Activated CD8-positive, alpha-beta memory T cell treated with anti-CD3 and anti-CD28 coated beads, Interleukin-2, amount 10 ng/mL, durations not matched to agents 7 days and 5 days (primary cell): ENCODE measurements at regions not wholly inside any gene's neighbourhood (a gene's known extent, or its start where the extent isn't known, plus 50 kb on each side); places are given as distances from the start of the nearest gene placed in this dataset.
"Not testable (repeated sequence)": the region's sequence is repeated elsewhere in the genome, so short reads cannot be mapped to it uniquely, and the experiment has no call there.

Source experiments
- ATAC-seq: fragments of 150-1000 bp; cut with Tn5 transposase; one replicate; pipeline ENCODE4 v1.10.0; 2021; ENCODE audit warnings: moderate library complexity
- CTCF ChIA-PET: fragments of 350-600 bp; sonication (Branson Sonifier 250); formaldehyde crosslinking; loops from one replicate; lab custom pipeline; 2021; ENCODE audit warnings: antibody characterized with exemption; lab: Charles Lee
- DNase-seq: peaks from one replicate; pipeline ENCODE4 v3.0.0-alpha.2; 2020
- H3K27ac Mint-ChIP-seq: one replicate; pipeline ENCODE4 v1.8.0; 2021; ENCODE audit warnings: mild to moderate bottlenecking, mixed read lengths
- H3K27me3 Mint-ChIP-seq: one replicate; pipeline ENCODE4 v1.8.0; 2021; ENCODE audit warnings: mixed read lengths
- H3K36me3 Mint-ChIP-seq: one replicate; pipeline ENCODE4 v1.8.0; 2021; ENCODE audit warnings: mild to moderate bottlenecking, mixed read lengths
- H3K4me1 Mint-ChIP-seq: one replicate; pipeline ENCODE4 v1.8.0; 2021; ENCODE audit warnings: mixed read lengths
- H3K4me3 Mint-ChIP-seq: one replicate; pipeline ENCODE4 v1.8.0; 2021; ENCODE audit warnings: mild to moderate bottlenecking, moderate library complexity, mixed read lengths
- H3K9me3 Mint-ChIP-seq: one replicate; pipeline ENCODE4 v1.8.0; 2022; ENCODE audit warnings: low read depth, mixed read lengths

GRCh38 chr3:165716592-165716991 is 120.6 kb downstream of the BCHE start:
- Mint-ChIP-seq H3K27me3 (no peaks in the 10 kb centered on the region), H3K36me3 (no peaks in the 10 kb centered on the region), H3K4me1 (no peaks in the 10 kb centered on the region), H3K4me3 (no peak overlapping the region), H3K9me3 (peaks cover 3% of the 10 kb centered on the region), H3K27ac (no peak overlapping the region)
- CTCF ChIA-PET, result no interaction called here
- no peak for DNase-seq
- ATAC-seq, result no peak

DNA sequence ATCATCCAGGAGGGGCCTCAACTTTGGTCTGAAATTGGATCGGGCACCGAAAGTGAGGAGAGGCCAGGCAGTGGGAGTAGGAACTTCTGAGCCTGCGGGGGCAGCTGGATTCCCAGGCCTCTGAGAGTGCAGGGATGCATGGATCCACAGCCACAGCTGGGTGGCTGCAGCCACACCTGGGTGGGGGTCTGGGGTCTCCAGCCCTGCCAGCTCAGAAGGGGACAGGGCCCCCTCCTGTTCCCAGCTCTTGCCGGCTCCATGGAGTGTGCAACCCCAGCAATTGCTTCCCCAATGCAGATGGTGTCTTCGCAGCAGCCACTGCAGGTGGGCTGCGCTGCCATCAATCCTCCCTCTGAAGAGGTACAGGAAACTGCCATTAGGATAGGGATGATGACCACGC is 123.7 kb downstream of the BCHE start:
- no peaks in the 10 kb centered on the region for H3K4me1 Mint-ChIP-seq

GRCh38 chr3:165712382-165712781 is 124.8 kb downstream of the BCHE start:
- no peak overlapping the region for H3K27ac Mint-ChIP-seq
- DNase-seq (no peak), ATAC-seq (no peak)
- CTCF ChIA-PET, result no interaction called here
- no peaks in the 10 kb centered on the region for H3K9me3 Mint-ChIP-seq
- no peaks in the 10 kb centered on the region for H3K36me3 Mint-ChIP-seq
- H3K4me1 Mint-ChIP-seq, result no peaks in the 10 kb centered on the region
- no peaks in the 10 kb centered on the region for H3K27me3 Mint-ChIP-seq
- H3K4me3 Mint-ChIP-seq, result no peak overlapping the region

More for the DNA sequence above, 123.7 kb downstream of the BCHE start:
- DNase-seq, result no peak
- no peaks in the 10 kb centered on the region for H3K27me3 Mint-ChIP-seq
- CTCF ChIA-PET, result no interaction called here
- H3K4me3 Mint-ChIP-seq, result no peak overlapping the region
- H3K36me3 Mint-ChIP-seq, result no peaks in the 10 kb centered on the region
- H3K27ac Mint-ChIP-seq, result no peak overlapping the region
- ATAC-seq, result no peak
- no peaks in the 10 kb centered on the region for H3K9me3 Mint-ChIP-seq

GRCh38 chr3:165697910-165698309 is 139.3 kb downstream of the BCHE start:
- H3K27ac Mint-ChIP-seq, result no peak overlapping the region
- no peaks in the 10 kb centered on the region for H3K36me3 Mint-ChIP-seq
- peaks cover 6% of the 10 kb centered on the region for H3K9me3 Mint-ChIP-seq
- no peak overlapping the region for H3K4me3 Mint-ChIP-seq
- ATAC-seq (no peak), DNase-seq (no peak)
- no peaks in the 10 kb centered on the region for H3K27me3 Mint-ChIP-seq
- H3K4me1 Mint-ChIP-seq, result no peaks in the 10 kb centered on the region
- CTCF ChIA-PET, result no interaction called here

DNA sequence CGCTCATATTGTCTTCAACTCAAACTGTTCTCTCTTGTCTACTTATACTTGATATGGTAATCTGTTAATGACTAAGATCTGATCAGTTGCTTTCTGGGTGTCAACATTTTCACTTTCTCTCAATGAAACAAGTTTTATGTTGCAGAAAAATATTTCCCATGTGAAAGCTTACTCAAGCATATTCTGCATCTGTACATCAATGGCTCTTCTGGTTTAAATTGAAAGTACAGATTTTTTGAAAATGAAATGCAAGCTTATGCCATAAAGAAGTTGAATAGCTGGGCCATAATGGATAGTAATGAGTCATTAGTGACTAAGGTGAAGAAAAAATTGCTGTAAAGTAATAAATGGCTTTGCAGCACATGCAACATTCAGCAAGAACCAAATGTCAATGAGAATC is 140.7 kb downstream of the BCHE start:
- Mint-ChIP-seq H3K27ac (no peak overlapping the region), H3K9me3 (peaks cover 9% of the 10 kb centered on the region), H3K36me3 (no peaks in the 10 kb centered on the region), H3K27me3 (no peaks in the 10 kb centered on the region), H3K4me1 (no peaks in the 10 kb centered on the region), H3K4me3 (no peak overlapping the region)
- CTCF ChIA-PET, result no interaction called here
- no peak for DNase-seq
- ATAC-seq, result no peak

DNA sequence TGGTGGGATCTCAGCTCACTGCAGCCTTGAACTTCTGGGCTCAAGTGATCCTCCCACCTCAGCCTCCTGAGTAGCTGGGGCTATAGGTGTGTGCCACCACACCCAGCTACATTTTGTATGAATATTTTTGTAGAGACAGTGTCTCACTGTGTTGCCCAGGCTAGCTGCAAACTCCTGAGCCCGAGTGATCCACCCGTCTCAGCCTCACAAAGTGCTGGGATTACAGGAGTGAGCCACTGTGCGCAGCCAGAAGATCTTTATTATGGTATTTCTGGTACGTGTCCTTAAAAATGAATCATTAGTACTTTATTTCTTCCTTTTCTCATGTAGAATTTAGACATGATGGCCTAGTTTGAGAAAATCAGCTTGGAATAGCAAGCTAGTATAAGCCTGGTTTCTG is 153.3 kb downstream of the BCHE start:
- CTCF ChIA-PET, result no interaction called here
- DNase-seq, result no peak
- Mint-ChIP-seq H3K4me3 (no peak overlapping the region), H3K27ac (no peak overlapping the region), H3K4me1 (no peaks in the 10 kb centered on the region), H3K27me3 (no peaks in the 10 kb centered on the region), H3K36me3 (no peaks in the 10 kb centered on the region), H3K9me3 (peaks cover 2% of the 10 kb centered on the region)
- no peak for ATAC-seq

DNA sequence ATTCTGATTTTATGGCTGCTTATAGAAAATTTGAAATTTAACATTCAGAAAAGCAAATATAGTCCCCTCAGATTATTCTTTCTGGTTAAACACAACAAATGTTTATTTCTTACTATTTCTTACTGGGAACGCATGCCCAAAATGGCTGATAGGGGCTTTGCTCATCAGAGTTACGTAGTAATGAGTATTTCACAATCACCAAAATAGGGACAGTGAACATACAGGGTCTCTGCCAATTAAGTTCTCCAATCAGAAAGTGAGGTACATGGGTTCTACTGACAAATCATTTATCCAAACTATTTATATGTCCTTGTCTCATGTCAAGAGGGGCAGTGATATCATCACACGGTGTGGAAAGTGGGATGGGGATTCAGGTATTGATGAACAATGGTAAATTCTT is 154.5 kb downstream of the BCHE start:
- no peak overlapping the region for H3K27ac Mint-ChIP-seq
- H3K4me3 Mint-ChIP-seq, result no peak overlapping the region
- no peak for ATAC-seq
- H3K27me3 Mint-ChIP-seq, result no peaks in the 10 kb centered on the region
- H3K9me3 Mint-ChIP-seq, result peaks cover 5% of the 10 kb centered on the region
- no peaks in the 10 kb centered on the region for H3K36me3 Mint-ChIP-seq
- DNase-seq, result no peak
- CTCF ChIA-PET, result interaction anchor here (0.6 kb wide), 1 partner anchor 388 kb away, joined by 3 read pairs; no protein-coding TSS in a partner anchor
- no peaks in the 10 kb centered on the region for H3K4me1 Mint-ChIP-seq

DNA sequence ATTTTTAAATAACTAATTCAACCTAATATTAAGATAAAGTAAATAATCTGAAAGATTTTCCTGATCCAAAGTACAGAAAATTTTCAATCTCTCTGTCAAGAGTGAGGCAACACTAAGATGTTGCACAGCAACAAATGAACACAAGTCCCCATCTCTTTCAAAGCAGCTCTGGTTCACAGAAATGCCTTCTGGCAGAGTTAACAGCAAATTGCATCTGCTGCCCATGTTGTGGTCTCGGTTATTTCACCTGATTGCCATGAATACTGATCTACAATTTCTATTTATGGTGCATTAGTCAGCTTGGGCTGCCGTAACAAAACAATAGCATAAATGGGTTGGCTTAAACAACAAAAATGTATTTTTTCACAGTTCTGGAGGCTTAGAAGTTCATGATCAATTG is 167.3 kb downstream of the BCHE start:
- CTCF ChIA-PET, result no interaction called here
- H3K27me3 Mint-ChIP-seq, result no peaks in the 10 kb centered on the region
- H3K4me1 Mint-ChIP-seq, result no peaks in the 10 kb centered on the region
- no peak overlapping the region for H3K4me3 Mint-ChIP-seq
- H3K27ac Mint-ChIP-seq, result no peak overlapping the region
- no peaks in the 10 kb centered on the region for H3K36me3 Mint-ChIP-seq
- no peak for DNase-seq
- peaks cover 14% of the 10 kb centered on the region for H3K9me3 Mint-ChIP-seq
- ATAC-seq, result no peak

- CTCF ChIA-PET, result no interaction called here
- DNase-seq, result no peak
- Mint-ChIP-seq H3K27ac (no peak overlapping the region), H3K9me3 (peaks cover 11% of the 10 kb centered on the region), H3K4me3 (no peak overlapping the region), H3K36me3 (no peaks in the 10 kb centered on the region), H3K27me3 (no peaks in the 10 kb centered on the region), H3K4me1 (no peaks in the 10 kb centered on the region)
- ATAC-seq, result no peak
Measured at GRCh38 chr3:165669504-165669903, 167.7 kb downstream of the BCHE start.

DNA sequence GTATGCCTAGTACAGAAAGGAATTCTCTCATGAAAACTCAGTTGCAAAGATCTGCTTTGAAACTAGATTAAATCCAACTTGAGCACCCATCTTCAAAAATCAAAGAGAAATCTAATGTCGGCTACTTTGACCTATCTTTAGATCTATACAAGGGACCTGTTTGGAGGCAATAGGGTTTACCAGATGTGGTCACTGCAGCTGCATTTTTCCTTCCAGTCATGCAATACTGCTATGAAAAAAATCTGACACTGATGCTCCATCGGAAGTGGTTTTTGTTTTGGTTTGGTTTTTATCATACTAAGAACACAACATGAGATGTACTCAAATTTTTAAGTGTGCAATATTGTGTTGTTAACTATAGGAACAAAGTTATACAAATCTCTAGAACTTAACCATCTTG is 169.5 kb downstream of the BCHE start:
- CTCF ChIA-PET, result no interaction called here

GRCh38 chr3:165658027-165658426 is 179.2 kb downstream of the BCHE start:
- ATAC-seq (no peak), DNase-seq (no peak)
- CTCF ChIA-PET, result no interaction called here
- no peaks in the 10 kb centered on the region for H3K9me3 Mint-ChIP-seq
- H3K27me3 Mint-ChIP-seq, result no peaks in the 10 kb centered on the region
- no peak overlapping the region for H3K4me3 Mint-ChIP-seq
- H3K27ac Mint-ChIP-seq, result no peak overlapping the region
- H3K36me3 Mint-ChIP-seq, result no peaks in the 10 kb centered on the region
- H3K4me1 Mint-ChIP-seq, result no peaks in the 10 kb centered on the region

More for the DNA sequence above, 169.5 kb downstream of the BCHE start:
- no peak overlapping the region for H3K4me3 Mint-ChIP-seq
- no peaks in the 10 kb centered on the region for H3K4me1 Mint-ChIP-seq
- no peak for DNase-seq
- no peaks in the 10 kb centered on the region for H3K36me3 Mint-ChIP-seq
- no peak for ATAC-seq
- H3K27me3 Mint-ChIP-seq, result no peaks in the 10 kb centered on the region
- H3K9me3 Mint-ChIP-seq, result peaks cover 11% of the 10 kb centered on the region
- no peak overlapping the region for H3K27ac Mint-ChIP-seq

GRCh38 chr3:165653130-165653778 is 184.0 kb downstream of the BCHE start:
- H3K4me1 Mint-ChIP-seq, result no peaks in the 10 kb centered on the region
- no peaks in the 10 kb centered on the region for H3K36me3 Mint-ChIP-seq
- H3K27me3 Mint-ChIP-seq, result no peaks in the 10 kb centered on the region
- DNase-seq (no peak), ATAC-seq (no peak)
- H3K27ac Mint-ChIP-seq, result no peak overlapping the region
- H3K9me3 Mint-ChIP-seq, result peaks cover 3% of the 10 kb centered on the region
- CTCF ChIA-PET, result no interaction called here
- no peak overlapping the region for H3K4me3 Mint-ChIP-seq

DNA sequence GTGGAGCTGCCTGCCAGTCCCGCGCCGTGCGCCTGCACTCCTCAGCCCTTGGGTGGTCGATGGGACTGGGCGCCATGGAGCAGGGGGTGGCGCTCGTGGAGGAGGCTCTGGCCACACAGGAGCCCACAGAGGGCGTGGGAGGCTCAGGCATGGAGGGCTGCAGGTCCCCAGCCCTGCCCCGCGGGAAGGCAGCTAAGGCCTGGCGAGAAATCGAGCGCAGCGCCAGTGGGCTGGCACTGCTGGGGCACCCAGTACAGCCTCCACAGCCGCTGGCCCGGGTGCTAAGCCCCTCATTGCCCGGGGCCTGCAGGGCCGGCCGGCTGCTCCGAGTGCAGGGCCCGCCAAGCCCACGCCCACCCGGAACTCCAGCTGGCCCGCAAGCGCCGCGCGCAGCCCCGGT is 187.9 kb downstream of the BCHE start:
- ATAC-seq, CTCF ChIA-PET, H3K27me3 Mint-ChIP-seq, H3K36me3 Mint-ChIP-seq, H3K27ac Mint-ChIP-seq, H3K9me3 Mint-ChIP-seq, H3K4me3 Mint-ChIP-seq, H3K4me1 Mint-ChIP-seq, DNase-seq: not testable (repeated sequence)

GRCh38 chr3:165645191-165645590 is 192.0 kb downstream of the BCHE start:
- ATAC-seq, result no peak
- no peak overlapping the region for H3K27ac Mint-ChIP-seq

GRCh38 chr3:165644331-165644730 is 192.9 kb downstream of the BCHE start:
- H3K27ac Mint-ChIP-seq, result no peak overlapping the region
- no peak overlapping the region for H3K4me3 Mint-ChIP-seq
- ATAC-seq (no peak), DNase-seq (no peak)
- H3K27me3 Mint-ChIP-seq, result no peaks in the 10 kb centered on the region
- CTCF ChIA-PET, result no interaction called here
- no peaks in the 10 kb centered on the region for H3K4me1 Mint-ChIP-seq
- no peaks in the 10 kb centered on the region for H3K36me3 Mint-ChIP-seq
- peaks cover 4% of the 10 kb centered on the region for H3K9me3 Mint-ChIP-seq

More at GRCh38 chr3:165645191-165645590, 192.0 kb downstream of the BCHE start:
- Mint-ChIP-seq H3K27me3 (no peaks in the 10 kb centered on the region), H3K4me3 (no peak overlapping the region), H3K4me1 (no peaks in the 10 kb centered on the region), H3K9me3 (peaks cover 4% of the 10 kb centered on the region), H3K36me3 (no peaks in the 10 kb centered on the region)
- no peak for DNase-seq
- CTCF ChIA-PET, result no interaction called here
